CD4-positive, alpha-beta T cell treated with Interleukin-15 for 4 hours (primary cell): ENCODE measurements at regions not wholly inside any gene's neighbourhood (a gene's known extent, or its start where the extent isn't known, plus 50 kb on each side); places are given as distances from the start of the nearest gene placed in this dataset.

ENCODE experiments used
- DNase-seq: peaks from one replicate; pipeline ENCODE4 v3.0.0-alpha.2; 2020; ENCODE audit warnings: low spot score

DNA sequence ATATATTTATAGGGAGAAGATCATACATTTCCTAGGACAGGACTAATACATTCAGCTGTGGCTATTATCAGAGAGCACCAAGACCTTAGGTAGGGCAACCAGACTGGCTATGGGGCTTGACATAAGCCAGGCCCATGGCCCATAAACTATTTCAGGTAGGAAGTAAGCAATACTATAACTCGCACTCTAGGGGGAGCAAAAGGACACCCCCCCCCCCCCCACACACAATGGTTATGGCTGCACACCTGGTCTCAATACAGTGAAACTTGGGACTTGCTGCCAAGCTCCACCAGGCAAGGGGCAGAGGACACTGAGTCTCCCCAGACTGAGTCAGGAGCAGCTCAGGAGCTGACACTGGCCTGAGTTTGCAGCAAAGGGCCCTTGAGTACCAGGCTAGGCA, 348.9 kb upstream of the ASIC2 start:
- DNase-seq: no peak

DNA sequence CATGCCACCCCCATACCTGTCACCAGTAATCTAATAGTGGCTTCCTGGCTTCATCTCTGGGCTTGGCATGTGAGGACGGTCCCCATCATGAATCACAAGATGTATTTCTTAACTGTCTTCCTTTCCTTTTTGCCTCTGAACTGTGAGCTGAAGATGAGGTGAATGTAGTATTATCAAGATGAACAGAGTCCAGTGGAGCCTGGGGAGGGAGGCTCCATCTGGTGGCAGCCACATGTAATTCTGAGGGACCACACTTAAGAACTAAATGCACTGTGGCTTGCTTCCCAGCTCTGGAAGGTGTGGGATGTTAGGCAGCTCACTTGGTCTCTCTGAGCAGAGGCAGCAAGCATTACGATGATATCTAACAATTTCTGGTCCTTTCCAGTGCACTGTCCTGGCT, 354.9 kb upstream of the ASIC2 start:
- no peak for DNase-seq

DNA sequence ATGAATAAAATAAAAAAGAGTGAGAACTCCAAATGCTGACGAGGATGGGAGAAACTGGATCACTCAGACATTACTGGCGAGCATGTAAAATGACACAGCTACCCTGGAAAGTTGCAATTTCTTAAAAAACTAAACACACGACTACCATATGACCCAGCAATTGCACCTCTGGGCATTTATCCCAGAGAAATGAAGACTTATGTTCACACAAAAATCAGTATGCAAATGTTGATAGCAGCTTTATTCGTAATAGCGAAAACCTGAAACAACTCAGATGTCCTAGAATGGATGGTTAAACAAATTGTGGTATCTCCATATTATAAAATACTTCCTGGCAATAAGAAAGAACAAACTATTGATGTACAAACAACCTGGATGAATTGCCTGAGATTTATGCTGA, 357.2 kb upstream of the ASIC2 start:
- DNase-seq: no peak

DNA sequence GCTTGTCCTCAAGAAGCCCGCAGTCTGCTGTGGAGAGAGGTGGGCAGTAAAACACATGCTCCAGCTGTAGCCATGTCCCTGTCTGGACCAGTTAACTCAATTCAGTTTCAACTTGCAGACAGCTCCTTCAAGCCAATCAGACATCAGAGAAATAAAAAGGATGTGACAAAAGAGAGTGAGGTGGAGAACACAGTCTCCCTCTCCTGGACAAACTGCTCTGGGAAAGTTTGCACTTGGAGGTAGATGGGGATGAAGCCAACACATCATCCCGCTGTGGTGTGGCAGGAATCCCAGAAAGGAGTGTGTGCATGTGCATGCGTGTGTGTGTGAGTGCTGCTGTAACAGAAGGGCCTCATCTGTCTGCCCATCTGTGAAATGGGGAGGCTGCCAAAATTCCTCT, 358.6 kb upstream of the ASIC2 start:
- no peak for DNase-seq

DNA sequence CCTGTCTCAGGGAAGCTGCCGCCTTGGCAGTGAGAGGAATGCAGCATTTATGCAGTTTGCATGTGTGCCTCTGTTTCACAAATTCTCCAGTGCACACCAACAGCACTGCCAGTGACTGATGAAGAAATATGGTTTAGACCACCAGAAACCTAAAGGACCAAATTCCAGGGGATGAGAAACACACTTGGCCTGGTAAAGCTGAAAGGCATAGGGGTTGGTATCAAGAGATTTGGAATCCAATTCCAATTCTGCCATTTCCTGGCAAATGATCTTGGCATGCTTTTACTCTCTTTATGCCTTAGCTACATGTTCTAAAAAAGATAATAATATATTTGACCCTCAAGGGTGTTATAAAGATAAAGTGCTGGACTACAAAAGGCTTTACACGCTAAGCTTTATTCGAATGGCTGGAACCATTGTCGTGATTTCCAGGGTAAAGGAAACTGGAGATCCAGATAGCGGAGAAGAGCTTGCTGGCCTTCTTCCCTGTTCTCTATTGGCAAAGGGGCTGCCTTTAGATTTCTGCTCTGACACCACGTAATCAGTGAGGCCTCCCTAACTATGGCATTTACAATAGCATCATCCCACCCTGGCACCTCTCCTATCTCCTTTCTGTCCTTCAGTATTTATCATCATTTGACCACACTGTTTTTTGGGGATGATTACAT, 359.8 kb upstream of the ASIC2 start:
- DNase-seq: no peak

DNA sequence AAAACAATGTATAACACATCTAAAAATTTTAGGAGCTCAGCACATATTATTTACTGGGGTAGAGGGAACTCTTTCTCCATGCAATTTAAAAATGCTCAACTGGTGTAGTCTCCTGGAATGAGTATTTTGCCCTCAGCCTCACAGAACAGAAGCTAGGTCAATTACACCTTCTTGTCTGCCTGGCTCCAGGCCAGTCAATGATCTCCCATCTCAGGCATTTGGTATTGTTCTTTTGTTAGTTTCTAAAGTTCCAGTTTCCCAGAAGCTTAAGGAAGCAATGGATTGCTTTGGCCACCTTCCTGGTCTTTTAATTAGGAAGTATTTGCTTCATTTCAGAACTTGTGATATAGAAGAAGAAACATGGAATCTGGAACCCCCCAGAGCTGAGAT, 360.3 kb upstream of the ASIC2 start:
- DNase-seq: no peak

DNA sequence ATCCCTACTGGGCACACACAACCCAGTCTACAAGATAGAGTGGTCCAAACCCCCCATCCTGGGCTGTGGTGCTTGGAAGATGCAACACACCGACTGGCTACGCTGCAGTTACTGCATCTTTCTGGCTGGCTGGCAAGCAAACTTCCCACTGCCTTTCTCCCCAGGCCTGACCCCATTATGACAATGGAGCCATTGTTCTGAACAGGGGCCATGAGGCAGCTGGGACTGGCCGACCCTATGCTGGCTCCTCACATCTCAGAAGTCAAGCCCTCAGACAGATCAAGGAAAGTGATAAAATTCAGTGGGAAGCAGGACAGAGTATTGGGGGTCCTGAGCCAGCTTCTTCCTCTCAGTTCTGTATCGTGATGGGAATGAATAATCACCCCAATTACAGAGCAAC, 364.1 kb upstream of the ASIC2 start:
- no peak for DNase-seq

DNA sequence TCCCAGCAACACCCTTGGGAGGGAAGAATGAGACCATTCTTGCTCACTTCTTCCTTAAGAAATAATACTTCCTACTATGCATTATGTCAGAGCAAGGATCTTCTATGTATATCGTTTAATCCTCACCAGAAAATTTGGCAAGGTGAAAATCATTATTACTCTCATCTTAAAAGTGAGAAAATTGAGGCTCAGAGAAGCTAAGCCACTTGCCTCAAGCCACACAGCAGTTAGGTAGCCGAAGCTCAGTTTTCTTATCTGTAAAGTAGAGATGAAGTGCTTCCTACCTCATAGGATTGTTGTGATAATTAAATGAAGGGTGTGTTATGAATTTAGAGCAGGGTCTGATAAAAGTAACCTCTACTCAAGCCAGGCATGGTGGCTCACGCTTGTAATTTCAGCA, 368.9 kb upstream of the ASIC2 start:
- DNase-seq: no peak

DNA sequence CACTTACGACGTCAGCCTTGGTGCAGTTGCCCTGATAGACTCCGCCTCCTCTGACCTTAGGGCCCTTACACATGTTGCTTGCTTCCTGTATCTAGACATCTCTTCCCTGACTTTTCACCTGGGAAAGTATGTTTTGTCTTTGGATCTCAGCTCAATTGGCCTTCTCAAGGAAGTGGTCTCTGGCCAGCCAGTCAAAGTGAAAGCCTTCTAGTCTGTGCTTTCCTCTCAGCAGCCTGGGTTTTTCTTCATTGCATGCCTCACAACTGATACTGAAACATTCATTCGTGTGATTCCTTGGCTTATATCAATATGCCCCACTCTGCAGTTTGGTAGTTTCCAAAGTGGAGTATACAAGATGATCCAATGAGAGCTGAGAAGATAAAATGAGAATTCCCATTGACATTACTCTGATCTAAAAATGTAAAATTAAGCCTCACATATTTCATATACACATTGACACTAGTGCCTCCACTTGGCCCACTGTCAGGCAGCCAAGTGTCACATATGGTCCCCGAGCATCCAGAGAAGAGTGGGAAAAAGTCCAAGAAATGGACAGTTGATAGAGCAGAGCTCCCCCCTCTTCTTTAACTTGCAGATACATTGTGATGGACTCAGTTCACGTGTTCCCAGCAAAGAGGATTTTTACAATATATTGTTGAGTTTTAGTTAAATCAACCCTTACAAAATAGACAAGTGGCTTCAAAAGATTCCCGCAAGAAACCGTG, 371.2 kb upstream of the ASIC2 start:
- DNase-seq: no peak

DNA sequence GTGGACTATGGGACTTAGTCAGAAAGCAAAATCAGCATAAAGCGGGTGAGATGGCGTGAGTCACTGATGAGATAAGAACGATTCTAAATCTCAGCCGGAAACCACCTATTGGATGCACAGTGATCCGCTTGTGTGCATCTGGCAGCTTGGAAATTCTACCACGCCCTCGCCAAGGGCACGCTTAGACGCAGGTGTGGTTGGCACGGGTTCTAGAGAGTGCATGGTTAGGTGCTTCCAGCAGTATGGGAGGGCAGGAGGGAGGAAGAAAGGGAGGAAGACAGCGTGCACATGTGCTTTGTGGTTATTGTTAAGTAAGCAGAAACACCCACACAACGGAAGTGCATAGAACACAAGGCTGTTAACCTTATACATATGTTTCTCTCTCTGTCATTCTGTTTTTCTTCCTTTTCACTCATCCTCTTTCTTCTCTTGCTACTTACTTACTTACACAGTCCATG, 374.0 kb upstream of the ASIC2 start:
- DNase-seq: peak; percentile 22

DNA sequence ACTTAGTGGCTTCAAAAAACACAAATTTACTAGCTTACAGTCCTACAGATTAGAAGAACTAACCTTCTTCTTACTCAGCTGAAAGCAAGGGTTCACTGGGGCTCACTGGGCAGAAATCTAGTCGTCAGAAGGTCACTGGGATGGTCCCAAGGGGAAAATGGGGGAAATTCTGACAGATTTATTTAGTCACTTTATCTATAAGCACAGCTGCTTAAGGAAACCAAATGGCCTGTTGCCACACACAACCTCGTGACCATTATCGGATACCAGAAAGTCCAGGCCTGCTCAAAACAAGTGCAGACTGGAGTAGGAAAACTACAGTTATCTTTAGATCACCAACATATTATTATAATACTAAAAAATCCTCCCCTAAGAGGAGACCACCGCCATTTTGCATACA, 374.6 kb upstream of the ASIC2 start:
- no peak for DNase-seq

DNA sequence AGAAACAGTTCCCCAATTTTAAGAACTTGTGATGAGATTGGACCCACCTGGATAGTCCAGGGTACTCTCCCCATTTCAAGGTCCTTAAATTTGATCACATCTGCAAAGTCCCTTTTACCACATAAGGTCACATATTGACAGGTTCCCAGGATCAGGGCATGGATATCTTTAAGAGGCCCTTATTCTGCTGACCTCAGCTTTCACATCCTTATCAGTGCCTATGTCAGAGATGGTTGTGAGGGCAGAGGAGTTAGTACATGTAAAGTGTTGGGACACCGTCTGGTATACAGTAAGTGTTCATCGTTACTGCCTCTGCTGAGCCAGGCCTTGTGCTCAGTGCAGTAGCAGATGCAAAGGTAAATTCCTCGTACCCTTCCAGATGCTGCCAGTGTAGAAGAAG, 375.4 kb upstream of the ASIC2 start:
- DNase-seq: no peak

DNA sequence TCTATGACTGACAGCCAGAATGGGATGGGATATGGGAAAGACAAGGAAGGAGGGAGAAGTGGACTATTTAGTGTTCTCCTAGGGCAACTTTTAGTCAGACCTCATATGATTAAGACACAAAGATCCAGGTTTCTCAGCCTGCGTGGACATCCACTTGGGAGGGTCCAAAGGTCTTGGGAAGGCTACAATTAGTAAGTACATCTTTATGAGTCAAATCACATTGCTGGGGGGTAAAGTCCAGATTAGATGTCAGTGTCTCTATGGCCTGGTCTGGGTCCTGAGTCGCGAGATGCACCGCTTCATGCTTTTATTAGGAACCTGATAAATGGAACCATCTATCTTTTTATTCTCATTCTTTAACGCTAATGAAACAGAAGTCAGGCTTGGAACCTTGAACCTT, 378.4 kb upstream of the ASIC2 start:
- DNase-seq: no peak

DNA sequence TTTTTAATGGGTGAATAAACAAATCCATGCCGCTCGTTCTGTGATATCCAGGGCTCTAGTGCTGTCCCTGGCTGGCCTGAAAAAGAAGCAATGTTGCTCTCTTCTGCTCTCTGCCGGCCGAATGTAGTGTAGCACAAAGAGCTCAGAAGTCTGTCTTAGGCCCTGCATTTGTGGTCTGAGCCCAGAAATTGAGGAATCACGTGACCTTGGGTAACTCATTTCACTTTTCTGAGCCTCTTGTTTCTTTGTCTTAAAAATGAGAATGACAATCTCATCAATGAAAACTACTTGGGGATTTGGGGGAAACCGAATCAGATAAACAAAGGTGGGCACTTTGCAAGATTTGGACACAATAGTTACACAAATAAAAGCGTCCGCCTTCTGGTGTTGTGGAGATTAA, 381.6 kb upstream of the ASIC2 start:
- peak; percentile 26 for DNase-seq

DNA sequence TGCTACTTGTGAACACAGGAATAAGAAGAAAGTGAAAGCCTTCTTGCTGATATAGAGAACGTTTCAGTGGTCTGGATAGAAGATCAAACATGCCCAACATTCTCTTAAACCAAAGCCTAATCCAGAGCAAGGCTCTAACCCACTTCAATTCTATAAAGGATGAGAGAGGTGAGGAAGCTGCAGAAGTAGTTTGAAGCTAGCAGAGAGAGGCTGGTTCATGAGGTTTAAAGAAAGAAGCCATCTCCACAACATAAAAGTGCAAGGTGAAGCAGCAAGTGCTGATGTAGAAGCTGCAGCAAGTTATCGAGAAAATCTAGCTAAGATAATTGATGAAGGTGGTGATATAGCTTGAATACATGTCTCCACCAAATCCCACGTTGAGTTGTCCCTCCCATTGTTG, 383.3 kb upstream of the ASIC2 start:
- DNase-seq: no peak

DNA sequence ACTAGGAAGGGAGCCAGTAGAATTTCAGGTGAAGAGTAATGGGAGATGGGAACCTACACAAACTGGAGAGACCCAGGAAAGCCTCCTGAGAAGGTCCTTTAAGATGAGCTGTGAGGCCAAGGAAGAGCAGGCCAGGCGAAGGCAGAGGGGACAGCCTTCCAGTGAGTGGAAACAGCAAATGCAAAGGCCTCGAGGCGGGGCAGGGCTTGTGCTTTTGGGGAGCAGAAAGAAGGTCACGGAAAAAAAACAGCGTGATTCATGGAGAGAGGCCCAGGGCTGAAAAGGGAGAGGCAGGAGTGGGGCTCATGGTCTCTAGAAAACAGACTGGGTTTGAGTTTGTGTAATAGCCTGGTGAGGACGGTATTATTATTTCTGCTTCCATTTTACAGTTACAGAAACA, 386.5 kb upstream of the ASIC2 start:
- DNase-seq: no peak

DNA sequence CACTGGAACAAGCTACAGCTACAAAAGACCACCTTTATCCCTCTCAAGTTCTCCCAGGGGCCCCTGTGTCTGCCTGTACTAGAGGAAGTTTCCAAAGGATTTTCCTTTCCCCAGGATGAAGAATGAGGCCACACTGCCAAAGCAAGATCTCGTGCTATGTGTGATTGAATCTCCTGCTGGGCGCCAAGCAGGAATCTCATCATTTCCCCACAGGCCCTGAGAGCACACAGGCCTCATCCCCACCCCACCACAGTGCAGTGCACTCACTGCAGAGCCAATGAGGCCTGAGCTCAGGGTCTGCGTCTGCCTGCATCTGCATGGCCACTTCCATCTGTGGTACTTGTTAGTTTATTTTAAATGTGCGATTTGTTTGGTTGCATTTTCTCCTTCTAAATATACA, 387.4 kb upstream of the ASIC2 start:
- no peak for DNase-seq

DNA sequence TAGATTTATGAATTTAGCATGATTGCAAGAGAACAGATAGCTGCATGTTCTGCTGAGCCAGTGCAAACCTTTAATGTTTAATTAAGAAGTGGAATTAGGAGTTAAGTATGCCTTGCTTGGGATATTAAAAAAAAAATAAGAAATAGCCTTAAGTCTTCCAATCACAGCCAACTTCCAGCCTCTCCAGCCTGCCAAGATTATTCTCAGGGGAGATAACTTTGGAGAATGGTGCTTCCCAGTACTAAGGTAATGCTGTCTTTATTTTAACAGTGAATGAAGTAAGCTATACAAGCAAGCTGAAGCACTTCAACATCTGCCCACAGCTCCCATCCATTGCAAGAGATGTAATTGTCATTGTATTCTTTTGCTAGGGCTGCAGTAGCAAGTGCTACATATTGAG, 389.5 kb upstream of the ASIC2 start:
- no peak for DNase-seq

DNA sequence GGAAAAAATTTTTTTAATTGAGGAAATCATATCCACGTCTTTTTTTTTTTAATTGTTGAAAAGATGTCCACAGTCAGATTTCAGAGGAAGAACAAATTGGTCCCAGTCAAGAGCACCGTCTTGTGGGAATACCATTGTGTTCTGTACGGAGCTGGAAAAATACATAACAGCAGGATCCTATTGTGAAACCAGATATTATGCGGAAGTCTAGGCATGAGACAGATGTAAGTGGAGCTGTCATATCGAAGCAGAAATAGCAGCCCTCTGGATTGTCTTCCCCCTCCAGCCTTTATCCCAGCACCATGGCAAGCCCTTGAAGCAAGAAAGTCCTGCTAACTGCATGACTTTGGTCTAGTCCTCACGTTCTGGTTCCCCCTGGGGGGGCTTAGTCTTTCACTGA, 391.6 kb upstream of the ASIC2 start:
- no peak for DNase-seq

DNA sequence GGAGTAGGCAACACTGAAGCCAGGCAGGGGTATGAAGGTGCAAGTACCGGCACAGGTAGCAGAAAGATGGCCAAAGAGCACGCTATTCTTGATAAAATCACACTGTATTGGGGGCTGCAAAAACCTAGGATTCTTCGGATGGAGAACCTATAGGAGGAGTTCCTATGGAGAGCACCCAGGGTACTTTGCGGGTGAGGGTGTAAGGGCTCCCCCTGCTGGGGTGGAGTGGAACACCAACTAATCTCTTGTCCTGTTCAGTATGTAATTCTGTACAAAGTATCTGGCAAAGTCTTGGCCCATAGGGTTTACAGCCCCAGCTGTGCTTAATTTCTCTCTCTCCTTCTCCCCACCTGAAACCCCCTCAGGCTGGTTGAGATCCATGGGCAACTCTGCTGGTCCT, 393.1 kb upstream of the ASIC2 start:
- DNase-seq: no peak

DNA sequence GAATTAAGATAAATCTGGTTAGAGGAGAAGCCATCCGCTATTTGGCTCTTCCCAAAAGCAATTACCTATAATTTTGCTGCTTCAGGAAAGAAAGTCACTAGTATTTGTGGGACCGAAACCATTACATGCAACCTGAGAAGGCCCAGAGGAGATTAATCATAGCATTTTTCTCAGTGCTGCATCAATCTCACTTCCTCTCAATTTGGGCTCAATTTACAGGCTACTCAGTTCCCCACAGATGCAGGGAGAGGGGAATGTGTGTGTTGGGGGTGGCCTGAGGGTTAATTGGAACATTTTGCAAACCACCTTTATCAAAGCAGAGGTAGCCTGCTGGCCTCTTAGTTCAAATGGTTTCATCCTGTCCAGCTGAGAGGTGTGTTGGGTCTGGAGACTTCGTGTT, 394.7 kb upstream of the ASIC2 start:
- no peak for DNase-seq

DNA sequence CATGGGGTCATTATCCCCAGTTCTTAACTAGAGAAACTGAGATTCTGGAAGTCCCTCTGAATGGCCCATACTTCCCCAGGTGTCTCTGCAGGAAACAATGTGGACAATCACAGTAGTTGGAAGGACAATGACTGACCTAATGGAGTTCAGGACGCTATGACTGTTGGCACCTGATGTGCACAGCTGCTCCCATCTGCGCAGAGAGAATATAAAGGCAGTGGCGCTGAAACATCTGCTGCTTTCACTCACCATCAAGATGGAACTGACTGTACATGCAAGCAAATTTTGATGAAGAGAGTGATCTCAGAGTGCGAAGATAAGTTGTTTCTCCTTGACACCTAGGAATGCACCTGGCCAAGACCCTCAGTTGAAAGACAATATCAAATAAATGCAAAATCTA, 395.7 kb upstream of the ASIC2 start:
- DNase-seq: no peak

DNA sequence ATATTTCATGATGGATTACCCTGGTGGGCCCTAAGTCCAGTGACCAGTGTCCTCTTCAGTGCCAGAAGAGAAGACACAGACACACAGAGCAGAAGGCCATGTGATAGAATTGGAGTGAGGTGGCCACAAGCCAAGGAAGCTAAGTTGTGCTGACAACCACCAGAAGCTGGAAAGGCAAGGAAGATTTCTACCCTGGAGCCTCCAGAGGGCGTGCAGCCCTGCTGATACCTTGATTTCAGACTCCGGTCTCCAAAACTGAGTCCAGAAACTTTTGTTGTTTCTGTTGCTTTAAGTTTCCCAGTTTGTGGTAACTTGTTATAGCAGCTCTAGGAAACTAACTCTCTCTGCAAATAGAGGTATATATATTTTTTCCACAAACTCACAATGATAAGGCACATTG, 396.6 kb upstream of the ASIC2 start:
- no peak for DNase-seq

DNA sequence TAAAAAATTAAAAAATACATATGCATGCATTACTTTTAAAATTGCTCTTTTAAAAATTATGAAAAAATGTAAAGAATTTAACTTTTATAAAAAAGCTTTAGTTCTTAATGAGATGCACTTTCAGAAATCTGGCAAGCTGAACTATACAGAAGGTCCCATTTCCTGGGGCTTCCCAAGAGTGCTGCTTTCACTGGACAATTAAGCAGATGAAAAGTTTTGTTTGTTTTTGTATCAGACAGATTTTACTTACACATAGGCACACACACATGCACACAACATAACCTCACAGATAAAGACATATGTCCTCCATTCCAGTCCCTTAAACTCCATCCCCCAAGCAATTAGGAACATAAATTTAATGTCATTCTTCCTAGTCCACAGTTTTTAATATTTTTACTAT, 402.3 kb upstream of the ASIC2 start:
- no peak for DNase-seq
